H9 (cell line): ENCODE measurements at regions not wholly inside any gene's neighbourhood (a gene's known extent, or its start where the extent isn't known, plus 50 kb on each side); places are given as distances from the start of the nearest gene placed in this dataset.

Source experiments
- DNase-seq: peaks from one replicate; pipeline ENCODE4 v3.0.0-alpha.2; 2017
- H2AFZ ChIP-seq: one replicate; pipeline ENCODE4 v1.6.1; 2013; ENCODE audit warnings: mild to moderate bottlenecking, low read length, control low read depth, moderate library complexity
- H2AK5ac ChIP-seq: 2 replicates; pipeline ENCODE4 v1.6.1; 2013; ENCODE audit warnings: low read length, control low read depth, mixed read lengths; ENCODE audit not compliant: insufficient read length
- H2BK120ac ChIP-seq: one replicate; pipeline ENCODE4 v1.6.1; 2013; ENCODE audit warnings: low read depth, mild to moderate bottlenecking, low read length, control low read depth, inconsistent platforms; ENCODE audit not compliant: poor library complexity, severe bottlenecking
- H2BK12ac ChIP-seq: 2 replicates; pipeline ENCODE4 v1.6.1; 2013; ENCODE audit warnings: low read length, control low read depth, mixed read lengths, low read depth; ENCODE audit not compliant: insufficient read length
- H2BK15ac ChIP-seq: 2 replicates; pipeline ENCODE4 v1.6.1; 2013; ENCODE audit warnings: low read depth, low read length, control low read depth
- H2BK20ac ChIP-seq: one replicate; pipeline ENCODE4 v1.6.1; 2013; ENCODE audit warnings: low read depth, mild to moderate bottlenecking, low read length, control low read depth, inconsistent platforms; ENCODE audit not compliant: poor library complexity, severe bottlenecking
- H2BK5ac ChIP-seq: 2 replicates; pipeline ENCODE4 v1.6.1; 2013; ENCODE audit warnings: low read length, control low read depth, mixed read lengths; ENCODE audit not compliant: insufficient read length
- H3K14ac ChIP-seq: 2 replicates; pipeline ENCODE4 v1.6.1; 2013; ENCODE audit warnings: low read length, control low read depth; ENCODE audit not compliant: insufficient read depth
- H3K18ac ChIP-seq: 2 replicates; pipeline ENCODE4 v1.6.1; 2013; ENCODE audit warnings: low read depth, mild to moderate bottlenecking, mixed read lengths, low read length, control low read depth; ENCODE audit not compliant: insufficient read length
- H3K23ac ChIP-seq: 2 replicates; pipeline ENCODE4 v1.6.1; 2013; ENCODE audit warnings: low read length, control low read depth, mixed read lengths, low read depth; ENCODE audit not compliant: insufficient read length
- H3K23me2 ChIP-seq: 2 replicates; pipeline ENCODE4 v1.6.1; 2013; ENCODE audit warnings: low read depth, mild to moderate bottlenecking, mixed read lengths, low read length, control low read depth; ENCODE audit not compliant: insufficient read length, poor library complexity, severe bottlenecking
- H3K27ac ChIP-seq: 2 replicates; pipeline ENCODE4 v1.5.1; 2013; ENCODE audit warnings: low read length, control low read depth, mixed read lengths, low read depth; ENCODE audit not compliant: insufficient read length
- H3K27me3 ChIP-seq: 2 replicates; pipeline ENCODE4 v1.6.1; 2013; ENCODE audit warnings: low read length, control low read depth, inconsistent platforms; ENCODE audit not compliant: insufficient read depth
- H3K4ac ChIP-seq: 2 replicates; pipeline ENCODE4 v1.6.1; 2013; ENCODE audit warnings: low read depth, mild to moderate bottlenecking, control low read depth, inconsistent platforms, low read length, moderate library complexity
- H3K4me1 ChIP-seq: 2 replicates; pipeline ENCODE4 v1.6.1; 2013; ENCODE audit warnings: low read length, control low read depth, inconsistent platforms; ENCODE audit not compliant: insufficient read depth
- H3K4me2 ChIP-seq: 2 replicates; pipeline ENCODE4 v1.6.1; 2013; ENCODE audit warnings: low read length, control low read depth, mixed read lengths; ENCODE audit not compliant: insufficient read length, insufficient read depth
- H3K56ac ChIP-seq: 2 replicates; pipeline ENCODE4 v1.6.1; 2013; ENCODE audit warnings: low read depth, mild to moderate bottlenecking, mixed read lengths, low read length, control low read depth; ENCODE audit not compliant: insufficient read length
- H3K79me1 ChIP-seq: 2 replicates; pipeline ENCODE4 v1.6.1; 2013; ENCODE audit warnings: low read depth, mild to moderate bottlenecking, moderate library complexity, low read length, control low read depth, inconsistent platforms; ENCODE audit not compliant: insufficient read depth, poor library complexity, severe bottlenecking
- H3K79me2 ChIP-seq: 2 replicates; pipeline ENCODE4 v1.6.1; 2013; ENCODE audit warnings: low read length, control low read depth, inconsistent platforms; ENCODE audit not compliant: insufficient read depth
- H3K9ac ChIP-seq: 2 replicates; pipeline ENCODE4 v1.6.1; 2013; ENCODE audit warnings: low read length, control low read depth, mixed read lengths; ENCODE audit not compliant: insufficient read length; ENCODE audit errors: extremely low read depth
- H3K9me3 ChIP-seq: one replicate; pipeline ENCODE4 v1.6.1; 2013; ENCODE audit warnings: low read depth, low read length, inconsistent platforms; ENCODE audit not compliant: control insufficient read depth
- H3T11ph ChIP-seq: one replicate; pipeline ENCODE4 v1.6.1; 2013; ENCODE audit warnings: mild to moderate bottlenecking, low read length, control low read depth, inconsistent platforms
- H4K20me1 ChIP-seq: one replicate; pipeline ENCODE4 v1.6.1; 2013; ENCODE audit not compliant: control insufficient read depth, insufficient read length, insufficient read depth
- H4K5ac ChIP-seq: 2 replicates; pipeline ENCODE4 v1.6.1; 2013; ENCODE audit warnings: low read depth, mild to moderate bottlenecking, mixed read lengths, low read length, control low read depth; ENCODE audit not compliant: insufficient read length
- H4K8ac ChIP-seq: replicated peaks from 2 replicates; pipeline ENCODE4 v1.6.1; 2013; ENCODE audit warnings: low read length, control low read depth, mixed read lengths, low read depth; ENCODE audit not compliant: insufficient read length
- H4K91ac ChIP-seq: 2 replicates; pipeline ENCODE4 v1.6.1; 2013; ENCODE audit warnings: low read depth, mild to moderate bottlenecking, moderate library complexity, mixed read lengths, low read length, control low read depth; ENCODE audit not compliant: insufficient read length
- H3K27ac Mint-ChIP-seq, 3 experiments: 2 replicates in 2 of 3; 3 replicates in 1 of 3; pipeline ENCODE4 v1.8.0; 2020 to 2021; ENCODE audit warnings: mixed read lengths in 3 of 3, mild to moderate bottlenecking in 1 of 3, moderate library complexity in 1 of 3
- H3K27me3 Mint-ChIP-seq: 2 replicates; pipeline ENCODE4 v1.8.0; 2021; ENCODE audit warnings: low read depth, mild to moderate bottlenecking, moderate library complexity, mixed read lengths
- H3K36me3 Mint-ChIP-seq, 3 experiments: 2 replicates in 2 of 3; 3 replicates in 1 of 3; pipeline ENCODE4 v1.8.0; 2020 to 2021; ENCODE audit warnings: low read depth in 3 of 3, mixed read lengths in 3 of 3; ENCODE audit not compliant: insufficient read depth in 1 of 3
- H3K4me1 Mint-ChIP-seq, 2 experiments: 2 replicates each; pipeline ENCODE4 v1.8.0; 2020; ENCODE audit warnings: mixed read lengths in 2 of 2
- H3K4me3 Mint-ChIP-seq, 2 experiments: 2 replicates in 1 of 2; 3 replicates in 1 of 2; pipeline ENCODE4 v1.8.0; 2020 to 2021; ENCODE audit warnings: mild to moderate bottlenecking in 2 of 2, mixed read lengths in 2 of 2, moderate library complexity in 1 of 2
- H3K9me3 Mint-ChIP-seq, 2 experiments: 2 replicates in 1 of 2; 3 replicates in 1 of 2; pipeline ENCODE4 v1.8.0; 2020; ENCODE audit warnings: mild to moderate bottlenecking in 2 of 2, mixed read lengths in 2 of 2, moderate library complexity in 1 of 2
- CTCF ChIP-seq: fragments of 200-600 bp; sonication (generic); conservative IDR thresholded peaks from 3 replicates; pipeline ENCODE4 v1.8.0; 2021; ENCODE audit warnings: antibody characterized with exemption, mild to moderate bottlenecking
- WGBS: extraction: QIAGEN DNeasy Blood & Tissue Kit; methylation state at CpG from one replicate; pipeline ENCODE4 v1.1.7; 2013; ENCODE audit warnings: missing lambda C conversion rate, low lambda C conversion rate, mixed read lengths; ENCODE audit not compliant: insufficient read length; ENCODE audit errors: extremely low coverage; 5-methylcytosine and 5-hydroxymethylcytosine counted together

- Histone ChIP-seq H3K18ac (no peak overlapping the region), H3K23me2 (no peaks in the 10 kb centered on the region), H4K91ac (no peak overlapping the region), H2BK12ac (no peak overlapping the region), H2BK120ac (no peak overlapping the region), H4K20me1 (no peaks in the 10 kb centered on the region), H3K79me1 (no peaks in the 10 kb centered on the region), H3K9ac (no peak overlapping the region), H2AK5ac (no peak overlapping the region), H3K14ac (no peak overlapping the region), H3T11ph (no peak overlapping the region), H4K8ac (no peak overlapping the region), H2BK15ac (no peak overlapping the region), H3K27me3 (no peaks in the 10 kb centered on the region), H3K27ac (no peak overlapping the region), H2AFZ (no peak overlapping the region), H3K23ac (no peak overlapping the region), H3K9me3 (peaks cover 76% of the 10 kb centered on the region), H2BK20ac (no peak overlapping the region), H3K4me1 (no peaks in the 10 kb centered on the region), H3K56ac (no peak overlapping the region), H2BK5ac (no peak overlapping the region), H3K79me2 (no peaks in the 10 kb centered on the region), H3K4ac (no peak overlapping the region), H3K4me2 (no peak overlapping the region), H4K5ac (no peak overlapping the region)
- H3K4me1 Mint-ChIP-seq, result no peaks in the 10 kb centered on the region
- no peak overlapping the region for H3K4me3 Mint-ChIP-seq
- no peak overlapping the region for H3K27ac Mint-ChIP-seq
- peaks cover 5 to 16% (median 6%) of the 10 kb centered on the region in 3 experiments for H3K36me3 Mint-ChIP-seq
- peaks cover 1% of the 10 kb centered on the region; the same call in 1 of the 2 replicates for H3K27me3 Mint-ChIP-seq
- DNase-seq, result no peak
- H3K9me3 Mint-ChIP-seq, result peaks cover 79 to 91% of the 10 kb centered on the region in 2 experiments
- no CpG with 5 or more reads among the region's 32 CpGs for WGBS
- no peak for TF ChIP-seq CTCF
Observed at GRCh38 chr14:105865904-105866840, 339.8 kb downstream of the TMEM121 start.
